K562 (cell line): ENCODE measurements at regions not wholly inside any gene's neighbourhood (a gene's known extent, or its start where the extent isn't known, plus 50 kb on each side); places are given as distances from the start of the nearest gene placed in this dataset.

Source experiments
- ATAC-seq: fragments of 200-7000 bp; cut with Tn5 transposase; 3 replicates; pipeline ENCODE4 v1.9.1; 2020; ENCODE audit warnings: moderate library complexity
- BruUV-seq: library from RNA; stranded (reverse); fragments of 400-500 nt; replicated peaks from 2 replicates; lab custom pipeline; 2021; lab: Mats Ljungman, UMichigan
- CTCF ChIA-PET: fragments of 300-600 bp; formaldehyde crosslinking; extraction: SDS; loops from one replicate; lab custom pipeline; 2021; ENCODE audit warnings: low intra/inter-chr PET ratio; lab: Yijun Ruan, JAX
- POLR2A ChIA-PET: fragments of 300-600, 350-650 bp; sonication (Branson Sonifier 250); formaldehyde crosslinking; extraction: SDS; loops from one replicate; lab custom pipeline; 2021; ENCODE audit warnings: antibody characterized with exemption, inconsistent platforms; lab: Yijun Ruan, JAX
- DNase-seq, 4 experiments: peaks; one replicate each; pipeline versions ENCODE4 v3.0.0 to v3.0.0-alpha.2; 2011 to 2018; ENCODE audit warnings: low spot score in 3 of 4, mixed read lengths in 3 of 4; ENCODE audit errors: extremely low read depth in 1 of 4
- FAIRE-seq: peaks from 2 replicates; lab custom pipeline; 2011; peaks lifted over from hg19 to GRCh38; lab: Jason Lieb, UNC
- H2AFZ ChIP-seq: 2 replicates; pipeline ENCODE4 v1.6.0; 2011; ENCODE audit warnings: low read depth, low read length, control low read depth, inconsistent platforms
- H3K27ac ChIP-seq: fragments of 200-600 bp; 3 replicates; pipeline ENCODE4 v1.8.0; 2011; ENCODE audit warnings: low read depth, mild to moderate bottlenecking, control low read depth, inconsistent platforms, low read length, moderate library complexity, mixed read lengths; ENCODE audit errors: extremely low read depth
- H3K27me3 ChIP-seq, 2 experiments: fragments of 300-600 bp in 1 of 2; 2 replicates in 1 of 2; 3 replicates in 1 of 2; pipeline versions ENCODE4 v1.6.0 to v1.8.0; 2011; ENCODE audit warnings: inconsistent platforms in 2 of 2, low read length in 2 of 2, mild to moderate bottlenecking in 1 of 2, mixed read lengths in 1 of 2, moderate library complexity in 1 of 2; ENCODE audit not compliant: control insufficient read depth in 2 of 2, insufficient read depth in 2 of 2
- H3K36me3 ChIP-seq: fragments of 300-600 bp; 3 replicates; pipeline ENCODE4 v1.8.0; 2011; ENCODE audit warnings: mild to moderate bottlenecking, low read length, inconsistent platforms; ENCODE audit not compliant: control insufficient read depth, insufficient read depth
- H3K4me1 ChIP-seq, 2 experiments: fragments of 200-600 bp in 1 of 2; replicated peaks in 1 of 2; 2 replicates in 1 of 2; 3 replicates in 1 of 2; pipeline versions ENCODE4 v1.5.1 to v1.8.0; 2011; ENCODE audit warnings: inconsistent platforms in 2 of 2, low read length in 2 of 2, mild to moderate bottlenecking in 1 of 2, mixed read lengths in 1 of 2, moderate library complexity in 1 of 2; ENCODE audit not compliant: control insufficient read depth in 2 of 2, insufficient read depth in 2 of 2
- H3K4me2 ChIP-seq: 2 replicates; pipeline ENCODE4 v1.6.1; 2011; ENCODE audit warnings: low read length, control low read depth, inconsistent platforms, mixed read lengths; ENCODE audit not compliant: insufficient read depth
- H3K4me3 ChIP-seq: fragments of 200-600 bp; sonication (generic), shearing (Covaris generic); 2 replicates; pipeline ENCODE4 v1.5.1; 2016; ENCODE audit warnings: control low read depth, inconsistent platforms
- H3K79me2 ChIP-seq: fragments of 200-600 bp; 3 replicates; pipeline ENCODE4 v1.8.0; 2011; ENCODE audit warnings: low read length, inconsistent platforms; ENCODE audit not compliant: control insufficient read depth, insufficient read depth
- H3K9ac ChIP-seq, 2 experiments: 2 replicates each; pipeline versions ENCODE4 v1.6.0 to v1.6.1; 2011; ENCODE audit warnings: low read depth in 2 of 2, low read length in 2 of 2, control low read depth in 1 of 2, inconsistent platforms in 1 of 2, mild to moderate bottlenecking in 1 of 2, mixed read lengths in 1 of 2; ENCODE audit not compliant: insufficient read depth in 1 of 2
- H3K9me1 ChIP-seq: one replicate; pipeline ENCODE4 v1.6.0; 2011; ENCODE audit warnings: inconsistent platforms, mild to moderate bottlenecking, low read length, moderate library complexity; ENCODE audit not compliant: control insufficient read depth, insufficient read depth
- H3K9me3 ChIP-seq: replicated peaks from 2 replicates; pipeline ENCODE4 v1.5.1; 2011; ENCODE audit warnings: low read depth, low read length, inconsistent platforms; ENCODE audit not compliant: control insufficient read depth, insufficient read depth
- H4K20me1 ChIP-seq: replicated peaks from 2 replicates; pipeline ENCODE4 v1.6.1; 2011; ENCODE audit warnings: low read length, inconsistent platforms, mixed read lengths; ENCODE audit not compliant: control insufficient read depth, insufficient read depth
- BCOR ChIP-seq: fragments of 450-650 bp; IDR thresholded peaks from 2 replicates; pipeline ENCODE4 v1.6.1; 2016
- ETS2 ChIP-seq: IDR thresholded peaks from 2 replicates; pipeline ENCODE4 v1.6.1; 2016; ENCODE audit warnings: borderline replicate concordance, missing genetic modification characterization, mild to moderate bottlenecking, moderate library complexity, missing compliant biosample characterization; ENCODE audit not compliant: poor library complexity, severe bottlenecking
- NCOA2 ChIP-seq, 2 experiments: fragments of 450-650 bp; IDR thresholded peaks; 2 replicates each; pipeline ENCODE4 v1.6.1; 2018; ENCODE audit warnings: mild to moderate bottlenecking in 2 of 2, moderate library complexity in 1 of 2; ENCODE audit not compliant: partially characterized antibody in 2 of 2
- RBM25 ChIP-seq: fragments of 200-400 bp; formaldehyde crosslinking; IDR thresholded peaks from 2 replicates; pipeline ENCODE4 v1.6.1; 2018; ENCODE audit warnings: low read length, low read depth, moderate library complexity; ENCODE audit not compliant: severe bottlenecking
- RUNX1 ChIP-seq: sonication (generic); IDR thresholded peaks from 2 replicates; pipeline ENCODE4 v1.6.1; 2016; ENCODE audit warnings: antibody characterized with exemption, low read depth
- SRSF9 ChIP-seq: fragments of 200-400 bp; formaldehyde crosslinking; IDR thresholded peaks from 2 replicates; pipeline ENCODE4 v1.6.1; 2017; ENCODE audit warnings: low read depth, low read length, borderline replicate concordance
- YY1 ChIP-seq, 3 experiments: IDR thresholded peaks; 2 replicates each; pipeline ENCODE4 v1.6.1; 2011; ENCODE audit warnings: low read length in 2 of 3, mild to moderate bottlenecking in 2 of 3, moderate library complexity in 2 of 3, borderline replicate concordance in 1 of 3, control low read depth in 1 of 3, low read depth in 1 of 3; ENCODE audit not compliant: insufficient read depth in 3 of 3, insufficient replicate concordance in 2 of 3, control insufficient read depth in 1 of 3, insufficient read length in 1 of 3; ENCODE audit errors: extremely low read depth in 1 of 3
- ZNF146 ChIP-seq: IDR thresholded peaks from one replicate; pipeline ENCODE4 v1.6.1; 2018; ENCODE audit warnings: missing compliant biosample characterization; ENCODE audit not compliant: unreplicated experiment
- WGBS: fragments of 100-300 bp; shearing (Covaris generic); methylation state at CpG from one replicate; pipeline ENCODE4 v1.1.6; 2016; ENCODE audit warnings: low coverage, mixed read lengths; ENCODE audit not compliant: insufficient coverage; ENCODE audit errors: missing lambda C conversion rate; 5-methylcytosine and 5-hydroxymethylcytosine counted together
- in situ Hi-C: fragments of 300-500 bp; cut with MboI; formaldehyde crosslinking; loops from 4 replicates; pipeline ENCODE4 v1.15.0; 2018; ENCODE audit warnings: inconsistent platforms, mixed read lengths
- intact Hi-C: fragments of 100-400 bp; cut with micrococcal nuclease; formaldehyde crosslinking; loops from 2 replicates; pipeline ENCODE4 v1.14.2; 2022
- TF ChIP-seq, protein P1 (sequence below): fragments of 250-450 bp; sonication (Bioruptor Pico); IDR thresholded peaks from 2 replicates; pipeline ENCODE4 v1.5.0; 2020; ENCODE audit warnings: mild to moderate bottlenecking, borderline replicate concordance

GRCh38 chr3:20898962-20899361, 713.0 kb upstream of the SGO1 start:
- no peak for DNase-seq
- intact Hi-C loops: no loop called here
- H3K4me1 ChIP-seq: no peaks in the 10 kb centered on the region; a peak in 1 of 5 replicates
- ATAC-seq: no peak
- no peak overlapping the region for H3K4me3 ChIP-seq
- no peaks in the 10 kb centered on the region for H3K36me3 ChIP-seq
- no peaks in the 10 kb centered on the region for H3K79me2 ChIP-seq
- 40% methylated on average over 2 of the region's 2 CpGs for WGBS
- no peaks in the 10 kb centered on the region for H3K27me3 ChIP-seq
- TF ChIP-seq, protein P1, sequence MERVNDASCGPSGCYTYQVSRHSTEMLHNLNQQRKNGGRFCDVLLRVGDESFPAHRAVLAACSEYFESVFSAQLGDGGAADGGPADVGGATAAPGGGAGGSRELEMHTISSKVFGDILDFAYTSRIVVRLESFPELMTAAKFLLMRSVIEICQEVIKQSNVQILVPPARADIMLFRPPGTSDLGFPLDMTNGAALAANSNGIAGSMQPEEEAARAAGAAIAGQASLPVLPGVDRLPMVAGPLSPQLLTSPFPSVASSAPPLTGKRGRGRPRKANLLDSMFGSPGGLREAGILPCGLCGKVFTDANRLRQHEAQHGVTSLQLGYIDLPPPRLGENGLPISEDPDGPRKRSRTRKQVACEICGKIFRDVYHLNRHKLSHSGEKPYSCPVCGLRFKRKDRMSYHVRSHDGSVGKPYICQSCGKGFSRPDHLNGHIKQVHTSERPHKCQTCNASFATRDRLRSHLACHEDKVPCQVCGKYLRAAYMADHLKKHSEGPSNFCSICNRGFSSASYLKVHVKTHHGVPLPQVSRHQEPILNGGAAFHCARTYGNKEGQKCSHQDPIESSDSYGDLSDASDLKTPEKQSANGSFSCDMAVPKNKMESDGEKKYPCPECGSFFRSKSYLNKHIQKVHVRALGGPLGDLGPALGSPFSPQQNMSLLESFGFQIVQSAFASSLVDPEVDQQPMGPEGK (CRISPR knock-in tag): no peak
- TF ChIP-seq YY1 (IDR thresholded peaks at IDR 0.05; ENCODE audit: borderline replicate concordance in 1 of 3, control insufficient read depth in 1 of 3, extremely low read depth in 1 of 3, insufficient read depth in 3 of 3, insufficient read length in 1 of 3, insufficient replicate concordance in 2 of 3, low read depth in 1 of 3, low read length in 2 of 3) (no peak), NCOA2 (IDR thresholded peaks at IDR 0.05; ENCODE audit: partially characterized antibody in 2 of 2) (no peak), RBM25 (peak; percentile 71), SRSF9 (no peak), RUNX1 (no peak), ETS2 (tag) (no peak), BCOR (0 out of 2 replicates have a peak, but pooled peaks have one; percentile 8), ZNF146 (CRISPR knock-in tag) (peak; percentile 77)
- no peak overlapping the region for H3K4me2 ChIP-seq
- no peak for FAIRE-seq
- in situ Hi-C loops: no loop called here
- peaks cover 3% of the 10 kb centered on the region; the same call in 1 of the 2 replicates for H3K9me3 ChIP-seq
- BruUV-seq: no TSS peak
- H2AFZ ChIP-seq: no peak overlapping the region
- H3K9ac ChIP-seq: no peak overlapping the region
- ChIA-PET POLR2A (no interaction called here), CTCF (no interaction called here)
- no peak overlapping the region for H3K27ac ChIP-seq
- H4K20me1 ChIP-seq: no peaks in the 10 kb centered on the region
- H3K9me1 ChIP-seq: no peaks in the 10 kb centered on the region
